HG03045 (cell line): ENCODE measurements at regions not wholly inside any gene's neighbourhood (a gene's known extent, or its start where the extent isn't known, plus 50 kb on each side); places are given as distances from the start of the nearest gene placed in this dataset.
"Not testable (repeated sequence)": the region's sequence is repeated elsewhere in the genome, so short reads cannot be mapped to it uniquely, and the experiment has no call there.

Experiments
- ATAC-seq: cut with Tn5 transposase; IDR thresholded peaks from one replicate; pipeline ENCODE4 v1.9.1; 2021; ENCODE audit warnings: mild to moderate bottlenecking, moderate library complexity; ENCODE audit not compliant: unreplicated experiment

GRCh38 chr6:119533603-119534279 lies 184.2 kb upstream of the MAN1A1 start:
- no peak for ATAC-seq

- no peak for ATAC-seq
Measured at GRCh38 chr6:119527231-119527578, 177.6 kb upstream of the MAN1A1 start.

GRCh38 chr6:119526561-119527230 lies 177.1 kb upstream of the MAN1A1 start:
- ATAC-seq: no peak

- no peak for ATAC-seq
Measured at GRCh38 chr6:119524410-119524809, 174.8 kb upstream of the MAN1A1 start.

GRCh38 chr6:119523556-119523955 lies 174.0 kb upstream of the MAN1A1 start:
- ATAC-seq: no peak

- ATAC-seq: no peak
Measured at GRCh38 chr6:119521251-119521650, 171.7 kb upstream of the MAN1A1 start.

- ATAC-seq: no peak
Measured at GRCh38 chr6:119517428-119517827, 167.9 kb upstream of the MAN1A1 start.

GRCh38 chr6:119514345-119514744 lies 164.8 kb upstream of the MAN1A1 start:
- ATAC-seq: no peak

- no peak for ATAC-seq
Measured at GRCh38 chr6:119511024-119511423, 161.5 kb upstream of the MAN1A1 start.

- ATAC-seq: no peak
Measured at GRCh38 chr6:119510246-119510645, 160.7 kb upstream of the MAN1A1 start.

GRCh38 chr6:119506631-119507174 lies 157.1 kb upstream of the MAN1A1 start:
- no peak for ATAC-seq

- ATAC-seq: peak; percentile 91
Measured at GRCh38 chr6:119501798-119502483, 152.4 kb upstream of the MAN1A1 start.

GRCh38 chr6:119499797-119500196 lies 150.2 kb upstream of the MAN1A1 start:
- no peak for ATAC-seq

- ATAC-seq: no peak
Measured at GRCh38 chr6:119497988-119498727, 148.6 kb upstream of the MAN1A1 start.

- no peak for ATAC-seq
Measured at GRCh38 chr6:119495230-119495683, 145.7 kb upstream of the MAN1A1 start.

- ATAC-seq: no peak
Measured at GRCh38 chr6:119493980-119494379, 144.4 kb upstream of the MAN1A1 start.

GRCh38 chr6:119491112-119491511 lies 141.6 kb upstream of the MAN1A1 start:
- not testable (repeated sequence) for ATAC-seq

GRCh38 chr6:119490050-119490449 lies 140.5 kb upstream of the MAN1A1 start:
- ATAC-seq: not testable (repeated sequence)

- no peak for ATAC-seq
Measured at GRCh38 chr6:119484598-119484997, 135.0 kb upstream of the MAN1A1 start.

- ATAC-seq: no peak
Measured at GRCh38 chr6:119483908-119484307, 134.3 kb upstream of the MAN1A1 start.

GRCh38 chr6:119482850-119483285 lies 133.3 kb upstream of the MAN1A1 start:
- no peak for ATAC-seq
